ENCODE measurements at regions not wholly inside any gene's neighbourhood (a gene's known extent, or its start where the extent isn't known, plus 50 kb on each side); places are given as distances from the start of the nearest gene placed in this dataset.

DNA sequence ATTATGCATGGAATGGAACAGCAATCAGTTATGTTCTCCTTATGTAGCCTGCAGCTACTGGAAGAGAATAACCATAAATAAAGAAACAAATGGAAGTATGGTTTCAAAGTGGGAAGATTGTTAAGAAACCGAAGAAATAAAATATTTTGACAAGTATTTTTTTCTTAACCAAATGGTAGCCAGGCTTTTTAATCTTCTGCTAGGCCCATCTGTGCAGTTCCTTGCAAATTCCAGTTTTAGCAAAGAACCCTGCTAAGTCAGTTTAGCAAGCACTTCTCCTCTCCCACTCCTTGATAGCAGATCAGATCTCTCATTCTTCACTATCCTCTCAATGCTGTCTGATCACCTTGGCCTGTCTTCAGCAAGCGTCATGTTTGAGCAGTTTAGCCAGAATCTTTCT lies 111.1 kb upstream of the PRDM9 start:
- TF ChIP-seq, protein P1, sequence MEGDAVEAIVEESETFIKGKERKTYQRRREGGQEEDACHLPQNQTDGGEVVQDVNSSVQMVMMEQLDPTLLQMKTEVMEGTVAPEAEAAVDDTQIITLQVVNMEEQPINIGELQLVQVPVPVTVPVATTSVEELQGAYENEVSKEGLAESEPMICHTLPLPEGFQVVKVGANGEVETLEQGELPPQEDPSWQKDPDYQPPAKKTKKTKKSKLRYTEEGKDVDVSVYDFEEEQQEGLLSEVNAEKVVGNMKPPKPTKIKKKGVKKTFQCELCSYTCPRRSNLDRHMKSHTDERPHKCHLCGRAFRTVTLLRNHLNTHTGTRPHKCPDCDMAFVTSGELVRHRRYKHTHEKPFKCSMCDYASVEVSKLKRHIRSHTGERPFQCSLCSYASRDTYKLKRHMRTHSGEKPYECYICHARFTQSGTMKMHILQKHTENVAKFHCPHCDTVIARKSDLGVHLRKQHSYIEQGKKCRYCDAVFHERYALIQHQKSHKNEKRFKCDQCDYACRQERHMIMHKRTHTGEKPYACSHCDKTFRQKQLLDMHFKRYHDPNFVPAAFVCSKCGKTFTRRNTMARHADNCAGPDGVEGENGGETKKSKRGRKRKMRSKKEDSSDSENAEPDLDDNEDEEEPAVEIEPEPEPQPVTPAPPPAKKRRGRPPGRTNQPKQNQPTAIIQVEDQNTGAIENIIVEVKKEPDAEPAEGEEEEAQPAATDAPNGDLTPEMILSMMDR (IDR thresholded peaks at IDR 0.05): no peak
- TF ChIP-seq POLR2A (IDR thresholded peaks at IDR 0.05) (no peak), EP300 (IDR thresholded peaks at IDR 0.05) (no peak)
